ELF-1 (cell line): ENCODE measurements at regions not wholly inside any gene's neighbourhood (a gene's known extent, or its start where the extent isn't known, plus 50 kb on each side); places are given as distances from the start of the nearest gene placed in this dataset.

Source experiments
- DNase-seq: peaks from one replicate; pipeline ENCODE4 v3.0.0-alpha.2; 2016; ENCODE audit warnings: low read depth, low spot score

DNA sequence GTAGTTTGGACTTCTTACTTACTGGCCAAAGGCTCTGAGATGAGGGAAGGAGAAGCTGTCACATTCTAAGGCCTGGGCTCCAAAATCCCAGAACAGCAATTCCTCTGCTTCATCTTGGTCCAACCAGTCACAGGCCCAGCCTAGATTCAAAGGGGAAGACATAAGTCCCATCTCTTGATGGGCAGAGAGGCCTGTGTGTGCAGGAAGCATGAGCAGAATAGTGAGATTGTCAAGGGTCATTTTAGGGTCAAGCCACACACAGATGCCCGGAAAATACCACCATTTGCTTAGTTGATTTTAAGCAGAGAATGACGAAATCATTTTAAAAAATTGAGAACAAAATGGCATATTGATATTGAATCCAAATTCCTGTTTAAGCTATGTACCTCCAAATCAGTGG is 580.9 kb upstream of the ZFP42 start:
- DNase-seq, result no peak

DNA sequence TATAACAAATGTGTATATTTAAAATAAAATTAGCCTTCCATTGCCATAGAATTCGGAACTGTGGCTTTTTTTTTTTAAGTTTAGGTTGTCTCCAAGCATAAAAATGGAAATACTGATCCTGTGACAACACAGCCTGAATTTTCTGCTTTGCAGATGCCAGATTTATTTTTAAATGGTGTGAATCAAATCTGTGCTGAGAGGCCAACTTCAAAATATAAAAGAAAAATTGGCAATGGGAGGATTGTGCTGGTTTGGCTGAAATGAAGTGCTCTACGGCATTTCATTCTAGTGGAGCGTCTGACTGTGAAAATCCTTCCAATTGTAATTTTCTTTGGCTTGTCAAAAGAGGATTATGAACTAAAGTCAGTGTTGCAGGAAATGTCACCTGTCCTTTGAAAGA is 580.3 kb upstream of the ZFP42 start:
- no peak for DNase-seq

DNA sequence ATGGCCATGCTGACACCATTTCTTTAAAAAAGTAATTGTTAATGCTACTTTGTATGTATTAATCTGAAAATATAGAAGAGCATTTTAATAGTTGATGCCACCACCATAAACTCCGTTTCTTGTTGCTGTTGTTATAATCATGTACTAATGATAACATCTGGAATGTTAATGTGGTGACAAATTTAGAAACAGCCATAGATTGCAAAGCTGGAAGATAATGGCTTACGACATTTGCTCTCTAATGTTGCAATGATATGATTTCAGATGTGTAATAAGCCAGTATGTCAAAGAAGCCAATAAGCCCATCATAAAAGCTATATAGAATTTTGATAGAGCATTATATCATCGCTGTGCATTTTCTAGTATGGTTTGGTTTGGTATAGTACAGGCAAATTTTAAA is 579.4 kb upstream of the ZFP42 start:
- no peak for DNase-seq

DNA sequence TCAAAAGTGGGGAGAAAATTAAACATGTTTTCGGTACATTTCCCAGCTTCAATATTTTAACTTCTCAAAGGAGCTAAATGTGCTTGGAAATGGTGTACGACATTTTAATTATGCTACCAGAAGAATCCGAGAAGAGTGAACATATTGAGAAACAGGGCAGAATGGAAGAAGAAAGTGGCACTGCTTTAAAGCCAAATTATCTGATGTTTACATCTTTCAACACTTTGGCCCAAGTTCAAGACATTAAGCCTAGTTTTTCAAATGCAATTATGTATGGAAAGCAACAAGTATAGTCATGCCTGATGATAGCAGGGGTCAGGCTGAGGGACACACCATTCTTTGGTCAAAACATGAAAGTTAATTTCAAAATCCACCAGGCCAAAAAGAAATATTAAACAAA is 577.9 kb upstream of the ZFP42 start:
- no peak for DNase-seq

DNA sequence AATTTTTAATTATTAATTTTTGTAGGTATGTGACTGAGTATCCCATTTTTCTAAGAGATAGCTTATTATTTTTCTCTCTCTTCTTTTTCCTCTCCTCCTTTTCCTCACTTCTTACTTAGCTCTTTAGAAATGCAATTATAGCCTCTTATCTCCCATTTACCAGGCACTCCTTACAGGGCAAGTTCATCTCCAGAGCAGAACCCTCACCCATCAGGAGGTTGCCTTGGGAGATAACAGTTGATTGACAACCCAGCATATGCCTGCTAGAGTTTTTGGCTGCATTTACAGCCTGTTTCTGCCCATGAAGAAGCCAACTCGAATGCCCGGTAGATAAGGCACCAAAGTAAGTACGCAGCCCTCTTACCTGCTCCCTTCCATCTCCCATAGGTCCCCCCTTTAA is 572.9 kb upstream of the ZFP42 start:
- no peak for DNase-seq

DNA sequence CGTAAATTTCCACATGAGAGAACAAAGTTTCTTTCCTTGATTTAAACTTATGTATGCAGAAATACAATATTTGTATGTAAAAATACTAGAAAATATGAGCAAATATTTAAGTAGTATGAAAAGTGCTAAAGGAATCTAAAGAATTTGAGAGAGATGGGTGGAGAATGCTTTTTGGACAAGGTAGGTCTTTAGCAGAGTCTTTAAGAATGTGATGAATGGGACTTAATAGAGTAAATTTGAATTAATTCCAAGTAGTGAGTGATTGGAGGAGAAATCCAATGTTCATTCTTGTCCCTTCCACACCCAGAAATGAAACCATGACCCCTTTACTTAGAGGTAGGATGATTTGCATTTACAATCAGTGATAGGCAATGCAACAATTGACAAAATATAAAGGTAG is 570.9 kb upstream of the ZFP42 start:
- DNase-seq, result no peak

DNA sequence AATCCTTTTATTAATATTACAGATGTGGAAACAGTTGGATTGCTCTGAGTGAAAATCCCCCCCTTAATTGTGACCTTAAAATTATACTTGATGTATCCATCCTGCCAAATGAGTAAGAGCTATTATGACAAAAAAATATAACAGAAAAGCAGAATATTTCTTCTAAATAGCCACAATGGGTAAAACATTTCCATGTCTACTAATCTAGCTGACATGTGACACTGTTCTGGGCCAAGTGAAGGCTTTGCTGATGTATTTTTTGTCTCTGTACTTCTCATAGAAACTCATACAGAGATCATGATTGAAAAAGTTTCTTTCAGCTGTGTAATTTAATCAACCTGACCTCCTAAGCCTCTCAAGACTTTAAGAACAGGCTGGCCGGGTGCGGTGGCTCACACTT is 569.1 kb upstream of the ZFP42 start:
- no peak for DNase-seq

DNA sequence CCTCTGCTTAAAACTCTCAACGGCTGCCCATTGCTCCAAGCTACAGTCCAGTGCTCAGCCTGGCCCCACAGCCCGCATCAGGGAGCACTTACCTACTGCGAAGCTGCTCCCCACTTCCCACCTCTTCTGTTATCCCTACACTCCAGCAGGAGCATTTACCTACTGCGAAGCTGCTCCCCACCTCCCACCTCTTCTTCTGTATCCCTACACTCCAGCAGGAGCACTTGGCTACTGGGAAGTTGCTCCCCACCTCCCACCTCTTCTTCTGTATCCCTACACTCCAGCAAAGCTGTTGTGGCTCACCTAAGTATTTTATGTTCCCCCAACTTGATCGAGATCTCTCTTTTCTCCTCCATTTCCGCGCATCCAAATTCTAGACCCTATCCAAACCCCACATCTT is 563.3 kb upstream of the ZFP42 start:
- DNase-seq, result no peak

DNA sequence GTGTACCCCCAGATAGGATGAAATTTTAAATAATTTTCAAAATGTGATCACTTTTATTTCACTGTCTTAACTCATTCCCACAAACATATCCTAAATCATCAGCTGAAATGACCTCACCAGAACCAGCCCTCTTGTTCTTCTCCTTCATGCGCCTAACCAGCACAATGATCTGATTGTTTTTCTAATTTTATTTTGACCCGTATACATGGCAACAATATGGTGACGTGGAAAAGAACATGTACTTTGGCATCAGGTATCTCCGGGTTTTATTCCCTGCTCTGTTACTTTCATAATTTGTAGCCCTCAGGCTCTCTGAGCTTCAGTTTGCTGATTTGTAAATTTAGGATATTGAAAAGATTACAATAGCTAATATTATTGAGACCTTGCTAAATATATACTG is 562.4 kb upstream of the ZFP42 start:
- DNase-seq, result no peak

DNA sequence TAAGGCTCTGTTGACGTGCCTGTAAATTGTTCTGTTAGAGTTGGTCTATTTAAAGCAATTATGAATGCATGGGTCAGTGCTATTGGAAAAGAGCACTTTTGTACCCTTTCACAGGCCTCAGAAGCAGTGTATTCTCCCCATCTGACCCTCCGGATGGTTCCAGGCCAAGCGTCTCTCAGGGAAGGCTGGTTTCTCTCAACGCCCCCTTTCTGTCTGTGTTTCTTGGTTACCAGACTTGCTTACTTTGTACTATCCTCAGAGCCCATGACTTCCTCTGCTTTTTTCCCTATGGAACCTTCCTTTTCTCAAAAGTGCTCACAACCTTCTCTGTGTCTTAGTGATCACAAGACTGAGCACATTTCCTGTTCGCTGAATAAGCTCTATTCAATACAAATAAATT is 559.3 kb upstream of the ZFP42 start:
- no peak for DNase-seq

DNA sequence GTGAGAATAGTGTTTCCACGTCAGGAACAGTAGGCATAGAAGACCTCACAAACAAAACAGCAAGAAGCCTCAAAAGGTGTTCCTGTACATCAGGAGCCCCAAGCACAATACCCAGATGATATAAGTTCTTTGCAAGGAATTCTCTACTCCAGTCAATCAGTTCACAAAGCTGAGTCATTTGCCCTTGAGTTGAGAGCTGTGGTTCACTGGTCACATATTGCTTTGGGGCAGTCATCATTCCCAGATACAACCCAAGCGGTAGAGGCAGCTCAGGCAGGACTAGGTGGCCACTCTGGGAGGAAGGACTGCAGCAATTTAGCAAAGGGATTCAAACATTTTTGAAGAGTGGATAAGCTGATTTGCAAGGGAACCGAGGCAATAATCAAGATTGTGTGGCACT is 551.5 kb upstream of the ZFP42 start:
- no peak for DNase-seq

DNA sequence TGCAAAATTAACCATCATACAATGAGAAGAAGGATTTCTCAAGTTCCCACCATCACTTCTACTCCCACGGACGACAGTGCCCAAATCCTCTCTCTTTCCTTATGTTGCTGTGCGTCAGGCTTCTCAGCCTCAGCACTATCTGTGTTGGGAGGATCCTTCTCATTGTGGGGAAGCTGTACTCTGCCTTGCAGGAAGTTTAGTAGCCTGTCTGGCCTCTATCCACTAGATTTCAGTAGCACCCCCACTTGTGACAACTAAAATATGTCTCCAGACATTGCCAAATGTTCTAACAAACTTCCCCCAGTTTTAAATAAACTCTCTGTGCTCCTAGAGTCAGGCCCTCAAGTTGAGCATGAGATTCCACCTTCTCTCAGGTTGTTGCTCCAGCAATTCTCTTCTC is 545.9 kb upstream of the ZFP42 start:
- DNase-seq, result no peak

DNA sequence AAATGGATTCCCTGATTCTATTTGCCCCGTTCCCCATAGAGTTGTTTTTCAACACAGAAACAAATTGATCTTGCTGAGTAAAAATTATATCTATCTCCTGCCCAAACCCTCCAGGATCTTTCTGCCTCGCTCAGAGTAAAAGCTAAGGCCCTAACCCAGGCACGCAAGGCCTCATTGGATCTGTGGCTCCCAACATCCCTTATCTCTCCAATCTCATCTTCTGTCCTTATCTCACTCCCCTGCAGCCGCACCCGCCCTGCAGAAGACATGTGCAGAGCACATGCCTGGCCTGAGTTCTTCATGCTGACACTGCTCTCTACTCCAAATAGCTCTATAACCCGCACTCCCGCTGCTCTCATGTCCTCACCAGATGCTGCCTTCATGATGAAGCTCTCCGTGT is 543.8 kb upstream of the ZFP42 start:
- no peak for DNase-seq

DNA sequence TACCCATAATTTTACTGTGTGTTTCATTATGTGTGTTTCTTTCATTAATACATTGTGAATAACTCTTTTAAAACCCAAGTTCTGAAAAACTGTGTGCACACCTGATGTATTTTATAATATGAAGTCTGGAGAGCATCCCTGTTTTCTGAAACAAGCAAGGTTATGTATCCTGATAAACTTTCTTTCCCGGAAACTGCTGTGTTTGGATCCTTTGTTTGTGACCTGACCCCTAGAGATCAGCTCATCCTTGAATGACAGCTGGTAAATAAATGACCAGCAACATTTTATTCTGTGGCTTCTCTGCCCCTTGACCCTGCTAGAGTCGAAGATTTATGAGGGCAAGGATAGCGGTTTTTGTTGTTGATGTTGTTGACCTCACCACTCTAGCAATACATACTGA is 535.6 kb upstream of the ZFP42 start:
- no peak for DNase-seq

DNA sequence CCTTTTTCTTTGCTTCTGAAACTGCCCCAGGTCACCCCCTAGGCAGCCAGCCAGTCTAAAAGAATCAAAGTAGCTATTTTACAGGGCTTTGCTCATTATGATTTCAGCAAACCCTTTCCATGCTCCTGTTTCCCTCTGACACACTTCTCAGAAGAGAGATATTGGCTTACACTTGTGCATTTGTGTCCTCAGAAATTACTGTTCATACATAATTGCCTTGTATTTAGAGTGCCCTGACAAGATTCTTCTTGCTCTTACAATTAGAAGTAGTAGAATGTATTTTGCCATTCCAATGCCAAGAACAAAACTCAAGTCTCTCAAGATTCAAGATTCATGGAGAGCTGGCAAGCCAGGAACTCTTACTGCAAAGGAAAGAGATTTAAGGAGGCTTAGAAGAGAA is 531.0 kb upstream of the ZFP42 start:
- DNase-seq, result no peak

DNA sequence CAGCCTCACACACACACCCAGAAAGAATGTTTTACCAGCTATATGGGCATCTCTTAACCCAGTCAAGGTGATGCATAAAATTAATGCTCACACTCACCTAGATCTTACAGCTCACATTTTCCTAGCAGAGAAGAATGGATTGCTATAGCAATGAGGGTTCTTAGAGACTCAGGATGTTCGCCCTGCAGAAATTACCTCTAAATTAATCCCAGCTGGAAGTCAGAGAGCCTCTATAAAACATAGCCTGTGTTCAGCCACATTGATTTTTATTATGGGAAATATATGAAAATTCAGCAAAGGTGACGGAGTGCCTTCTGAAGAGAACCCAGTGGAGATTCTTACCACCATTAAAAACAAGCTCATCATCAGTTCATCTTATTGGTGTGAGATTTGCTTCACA is 528.3 kb upstream of the ZFP42 start:
- no peak for DNase-seq

DNA sequence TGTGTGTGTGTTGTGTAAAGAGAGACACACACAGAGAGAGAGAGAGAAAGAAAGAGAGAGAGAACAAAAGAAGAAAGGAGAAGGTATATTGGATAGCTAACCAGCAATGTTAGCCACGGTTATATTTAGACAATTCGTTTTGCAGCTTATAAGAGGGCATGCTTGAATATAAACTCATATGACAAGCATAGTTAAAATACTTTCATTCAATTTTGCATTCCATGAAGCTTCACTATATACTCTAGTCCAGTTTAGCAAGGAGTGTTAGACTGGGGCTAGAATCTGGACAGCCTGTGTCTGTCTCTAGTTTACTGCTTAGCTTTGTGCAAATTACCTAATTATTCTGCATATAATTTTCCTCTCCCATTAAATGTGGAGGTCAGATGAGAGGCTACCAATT is 525.9 kb upstream of the ZFP42 start:
- DNase-seq, result no peak

DNA sequence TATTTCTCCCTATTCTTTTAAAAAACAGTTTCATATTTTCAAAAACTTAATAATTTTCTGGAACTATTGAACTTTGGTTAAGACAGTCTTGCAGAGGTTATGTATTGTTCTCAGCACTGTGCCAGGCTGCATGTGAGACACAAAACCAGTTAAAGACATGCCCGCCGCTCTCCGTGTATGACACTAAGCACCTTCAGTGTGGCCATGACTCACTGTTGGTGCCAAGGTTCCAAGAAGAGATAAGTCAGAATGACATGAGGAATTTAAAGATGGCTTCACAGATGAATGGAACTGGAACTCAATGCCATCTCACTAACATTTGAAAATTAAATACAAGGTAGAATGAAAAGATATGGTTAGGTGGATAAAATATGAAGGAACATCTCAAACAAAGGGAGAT is 525.5 kb upstream of the ZFP42 start:
- DNase-seq, result no peak

DNA sequence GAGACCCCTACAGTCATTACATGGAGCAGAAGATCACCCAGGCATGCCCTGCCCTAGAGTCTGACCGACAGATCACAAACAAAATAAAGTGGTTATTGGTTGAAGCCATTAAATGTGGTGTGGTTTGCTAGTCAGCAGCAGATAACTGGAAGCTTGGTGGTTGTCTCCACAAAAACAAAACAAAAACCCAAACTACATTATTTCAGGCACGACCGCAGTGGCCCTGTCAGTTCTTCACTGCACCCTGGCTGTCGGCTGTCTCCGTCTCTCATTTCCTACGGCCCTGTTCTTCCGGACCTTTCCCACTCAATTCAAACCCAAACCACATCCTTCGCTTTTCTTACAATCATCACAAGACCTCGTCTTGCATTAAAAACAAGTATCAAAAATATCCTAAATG is 521.3 kb upstream of the ZFP42 start:
- no peak for DNase-seq

DNA sequence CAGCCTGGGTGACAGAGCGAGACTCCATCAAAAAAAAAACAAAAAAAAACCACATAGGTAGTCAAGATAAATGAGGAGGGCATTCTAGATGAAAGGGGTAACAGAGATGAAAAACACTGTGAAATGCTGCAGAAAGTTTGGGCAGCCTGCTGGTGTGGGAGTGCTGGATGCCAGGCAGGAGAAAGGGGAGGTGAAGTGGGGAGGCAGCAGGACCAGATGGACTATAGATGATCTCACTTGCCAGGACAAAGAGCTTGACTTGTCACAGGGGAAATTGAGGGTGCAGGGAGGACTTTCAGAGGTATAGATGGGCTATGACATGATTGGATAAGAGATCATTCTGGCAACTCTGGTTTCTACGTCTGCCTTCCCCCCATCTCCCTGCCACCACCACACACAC is 519.7 kb upstream of the ZFP42 start:
- no peak for DNase-seq

DNA sequence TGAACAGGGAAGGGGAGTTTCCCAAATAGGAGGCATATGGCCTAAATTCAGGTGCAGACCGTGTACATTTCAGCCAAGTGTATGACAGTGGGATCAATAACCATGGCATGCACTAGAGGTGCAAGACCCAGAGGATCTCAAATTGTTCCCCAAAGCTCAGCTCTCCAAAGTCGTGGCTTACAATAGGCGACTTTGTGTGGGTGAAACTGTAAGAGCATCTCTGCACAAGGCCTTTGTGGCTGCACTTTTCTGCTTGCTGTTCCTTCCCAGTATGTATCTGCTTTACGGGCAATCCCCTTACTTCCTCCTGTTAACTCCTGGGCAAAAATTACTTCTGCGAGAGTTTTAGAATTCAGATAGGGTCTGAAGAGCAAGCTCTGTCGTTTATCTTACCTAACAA is 518.3 kb upstream of the ZFP42 start:
- DNase-seq, result no peak

DNA sequence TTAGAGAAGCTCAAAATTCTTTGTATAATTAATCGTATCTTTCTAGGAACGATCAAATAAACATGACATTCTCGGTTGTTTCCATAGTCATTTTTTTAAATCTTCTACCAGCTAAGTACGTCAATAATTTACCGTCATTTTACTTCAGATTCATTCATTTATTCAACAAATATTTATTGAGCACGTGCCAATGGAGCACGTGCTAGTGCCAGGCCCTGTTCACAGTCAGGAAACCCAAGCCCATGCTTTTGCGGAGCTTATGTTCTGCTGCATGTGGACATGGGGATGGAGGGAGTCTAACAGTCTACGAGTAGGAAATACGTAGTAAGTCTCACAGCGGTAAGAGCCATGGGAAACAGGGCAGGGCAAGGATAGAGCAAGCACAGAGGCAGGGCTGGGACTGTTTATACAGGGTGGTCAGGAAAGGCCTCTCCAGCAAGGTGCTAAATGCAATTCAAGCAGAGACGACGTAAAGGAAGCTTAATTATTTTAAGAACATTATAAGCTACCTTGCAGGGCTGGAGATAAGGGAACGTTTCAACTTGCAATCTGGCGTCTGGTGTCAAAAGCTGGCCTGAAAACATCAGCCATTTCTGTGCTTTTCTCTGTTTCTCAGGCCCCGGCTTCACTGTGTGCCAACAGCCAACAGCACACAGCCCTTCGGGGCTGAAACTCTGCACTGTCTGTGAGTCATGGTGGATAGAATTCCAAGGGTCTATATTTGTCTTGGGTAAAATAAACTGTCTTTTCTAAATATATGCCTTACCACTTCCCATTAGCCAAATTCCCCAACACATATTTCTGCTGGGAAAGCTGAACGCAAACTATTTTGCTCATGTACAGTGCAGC is 517.1 kb upstream of the ZFP42 start:
- peak; percentile 17 for DNase-seq

DNA sequence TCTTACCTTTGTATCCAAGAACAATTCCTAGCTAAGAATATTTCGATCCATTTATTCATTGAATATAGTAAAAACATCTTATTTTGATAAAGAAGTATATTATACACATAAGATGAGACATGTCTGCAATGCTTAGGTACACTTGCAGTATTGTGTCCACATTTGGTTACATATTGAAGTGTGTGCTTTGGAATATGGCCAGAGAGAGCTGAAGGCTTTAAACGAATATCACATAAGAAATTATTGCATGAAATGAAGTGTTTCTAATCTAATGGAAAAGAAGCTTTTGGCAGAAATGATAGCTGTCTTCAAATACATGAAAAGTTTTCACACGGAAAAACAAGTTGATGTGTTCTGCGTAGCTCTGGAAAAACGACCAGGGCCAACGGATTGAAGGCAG is 516.1 kb upstream of the ZFP42 start:
- no peak for DNase-seq
